ENCODE measurements at regions not wholly inside any gene's neighbourhood (a gene's known extent, or its start where the extent isn't known, plus 50 kb on each side); places are given as distances from the start of the nearest gene placed in this dataset.
"Not testable (repeated sequence)": the region's sequence is repeated elsewhere in the genome, so short reads cannot be mapped to it uniquely, and the experiment has no call there.

DNA sequence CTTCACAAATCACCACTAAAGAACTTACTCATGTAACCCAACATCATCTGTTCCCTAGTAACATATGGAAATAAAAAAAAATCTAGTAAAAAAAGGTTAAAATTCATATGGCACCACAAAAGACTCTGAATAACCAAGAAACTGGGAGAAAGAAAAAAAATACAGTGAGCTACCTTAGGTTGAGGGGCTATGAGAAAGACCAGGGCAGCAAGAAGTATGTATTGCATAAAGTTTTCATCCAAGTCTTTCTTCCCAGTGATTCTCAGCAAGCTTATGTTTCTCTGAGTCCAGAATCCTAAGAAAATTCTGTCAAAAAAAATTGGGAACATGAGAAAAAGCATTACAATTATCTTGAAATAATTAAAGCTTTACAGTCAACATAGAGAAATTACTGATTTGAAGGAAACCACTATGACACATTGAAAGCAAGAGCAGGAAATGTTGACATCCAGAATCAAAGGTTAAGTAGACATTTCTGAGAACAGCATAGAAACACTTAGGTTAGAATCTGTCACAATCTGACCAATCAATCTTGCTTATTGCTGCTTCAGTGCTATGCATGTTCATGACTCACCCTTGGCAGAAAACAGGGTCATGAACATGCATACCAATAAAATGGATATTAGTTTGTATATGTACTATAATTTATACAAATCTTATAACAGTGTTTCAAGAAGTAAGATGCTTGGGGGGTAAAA, 494.0 kb upstream of the POT1 start:
- DNase-seq = no peak
- H3K36me3 ChIP-seq = no peaks in the 10 kb centered on the region
- no peaks in the 10 kb centered on the region for H3K4me1 ChIP-seq
- no peaks in the 10 kb centered on the region for H3K9me3 ChIP-seq
- no peaks in the 10 kb centered on the region for H3K27me3 ChIP-seq
- H3K4me3 ChIP-seq = no peak overlapping the region
- TF ChIP-seq, protein P1, sequence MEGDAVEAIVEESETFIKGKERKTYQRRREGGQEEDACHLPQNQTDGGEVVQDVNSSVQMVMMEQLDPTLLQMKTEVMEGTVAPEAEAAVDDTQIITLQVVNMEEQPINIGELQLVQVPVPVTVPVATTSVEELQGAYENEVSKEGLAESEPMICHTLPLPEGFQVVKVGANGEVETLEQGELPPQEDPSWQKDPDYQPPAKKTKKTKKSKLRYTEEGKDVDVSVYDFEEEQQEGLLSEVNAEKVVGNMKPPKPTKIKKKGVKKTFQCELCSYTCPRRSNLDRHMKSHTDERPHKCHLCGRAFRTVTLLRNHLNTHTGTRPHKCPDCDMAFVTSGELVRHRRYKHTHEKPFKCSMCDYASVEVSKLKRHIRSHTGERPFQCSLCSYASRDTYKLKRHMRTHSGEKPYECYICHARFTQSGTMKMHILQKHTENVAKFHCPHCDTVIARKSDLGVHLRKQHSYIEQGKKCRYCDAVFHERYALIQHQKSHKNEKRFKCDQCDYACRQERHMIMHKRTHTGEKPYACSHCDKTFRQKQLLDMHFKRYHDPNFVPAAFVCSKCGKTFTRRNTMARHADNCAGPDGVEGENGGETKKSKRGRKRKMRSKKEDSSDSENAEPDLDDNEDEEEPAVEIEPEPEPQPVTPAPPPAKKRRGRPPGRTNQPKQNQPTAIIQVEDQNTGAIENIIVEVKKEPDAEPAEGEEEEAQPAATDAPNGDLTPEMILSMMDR (IDR thresholded peaks at IDR 0.05) = no peak
- intact Hi-C loops (cut with DNase I; ENCODE audit: low total_unique reads) = no loop called here
- H3K27ac ChIP-seq = no peak overlapping the region

DNA sequence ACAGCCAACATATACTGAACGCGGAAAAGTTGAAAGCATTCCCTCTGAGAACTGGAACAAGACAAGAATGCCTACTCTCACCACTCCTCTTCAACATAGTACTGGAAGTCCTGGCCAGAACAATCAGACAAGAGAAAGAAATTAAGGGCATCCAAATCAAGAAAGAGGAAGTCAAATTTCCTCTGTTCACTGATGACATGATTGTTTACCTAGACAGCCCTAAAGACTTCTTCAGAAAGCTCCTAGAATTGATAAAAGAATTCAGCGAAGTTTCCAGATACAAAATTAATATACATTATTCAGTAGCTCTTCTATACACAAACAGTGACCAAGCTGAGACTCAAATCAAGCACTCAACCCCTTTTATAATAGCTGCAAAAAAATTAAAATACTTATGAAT, 491.8 kb upstream of the POT1 start:
- H3K36me3 ChIP-seq; H3K4me3 ChIP-seq; DNase-seq; H3K4me1 ChIP-seq; H3K9me3 ChIP-seq; H3K27ac ChIP-seq; H3K27me3 ChIP-seq; intact Hi-C loops (cut with DNase I; ENCODE audit: low total_unique reads): not testable (repeated sequence)

DNA sequence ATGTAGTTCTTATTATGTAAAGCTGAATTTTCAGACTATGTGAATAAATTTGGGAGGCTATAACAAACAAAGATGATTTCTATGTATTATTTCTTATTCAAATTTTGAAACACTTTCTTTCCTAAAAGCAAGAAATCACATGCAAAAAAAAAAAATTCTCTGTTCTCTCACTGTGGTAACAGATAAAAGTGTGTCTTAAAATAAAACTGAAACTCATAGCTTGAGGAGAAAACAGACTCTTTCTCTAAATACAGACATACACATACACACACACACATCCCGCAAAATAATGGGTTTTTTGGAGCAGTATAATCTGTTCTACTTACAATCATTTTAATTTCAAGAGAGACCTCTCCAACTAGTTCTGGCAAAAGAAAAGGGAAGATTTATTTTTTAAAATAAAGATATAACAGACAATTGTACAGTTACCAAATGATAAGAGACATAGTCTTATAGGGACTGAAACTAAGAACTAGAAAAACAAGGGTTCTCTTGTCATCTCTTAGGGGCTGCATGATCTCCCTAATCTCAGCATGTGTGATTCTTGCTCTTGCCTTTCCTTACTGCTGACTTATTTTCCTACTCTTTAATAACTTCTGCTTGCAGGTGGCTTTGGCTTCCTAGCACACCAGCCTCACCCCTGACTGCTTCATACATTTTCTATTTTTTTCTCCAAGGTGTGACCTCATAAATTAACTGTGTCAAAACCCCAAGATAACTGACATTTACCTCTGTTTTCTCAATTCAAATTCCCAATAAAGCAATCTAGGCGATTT, 483.5 kb upstream of the POT1 start:
- H3K4me1 ChIP-seq = no peaks in the 10 kb centered on the region
- intact Hi-C loops (cut with DNase I; ENCODE audit: low total_unique reads) = no loop called here
- H3K9me3 ChIP-seq = no peaks in the 10 kb centered on the region
- no peak overlapping the region for H3K27ac ChIP-seq
- DNase-seq = no peak
- H3K27me3 ChIP-seq = no peaks in the 10 kb centered on the region
- TF ChIP-seq, protein P1 (IDR thresholded peaks at IDR 0.05) = no peak
- no peak overlapping the region for H3K4me3 ChIP-seq
- no peaks in the 10 kb centered on the region for H3K36me3 ChIP-seq

DNA sequence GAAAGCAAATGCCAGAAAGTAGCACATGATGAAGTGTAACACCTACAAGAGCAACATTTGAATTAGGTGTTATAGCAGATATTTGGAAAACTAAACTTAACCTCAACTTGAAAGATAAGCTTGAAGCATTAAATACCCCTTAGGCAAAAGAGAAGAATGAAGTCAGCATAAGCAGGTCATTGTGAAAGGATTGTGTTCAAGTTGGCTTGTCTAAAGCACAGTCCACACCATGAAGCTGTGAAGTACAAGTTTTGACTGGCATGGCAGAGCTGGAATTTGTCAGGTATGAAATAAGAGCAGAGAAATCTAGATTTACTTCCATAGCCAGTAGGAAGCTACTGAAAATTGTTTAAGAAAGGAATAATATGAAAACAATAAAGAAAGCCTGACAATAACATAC, 480.3 kb upstream of the POT1 start:
- intact Hi-C loops (cut with DNase I; ENCODE audit: low total_unique reads) = no loop called here

DNA sequence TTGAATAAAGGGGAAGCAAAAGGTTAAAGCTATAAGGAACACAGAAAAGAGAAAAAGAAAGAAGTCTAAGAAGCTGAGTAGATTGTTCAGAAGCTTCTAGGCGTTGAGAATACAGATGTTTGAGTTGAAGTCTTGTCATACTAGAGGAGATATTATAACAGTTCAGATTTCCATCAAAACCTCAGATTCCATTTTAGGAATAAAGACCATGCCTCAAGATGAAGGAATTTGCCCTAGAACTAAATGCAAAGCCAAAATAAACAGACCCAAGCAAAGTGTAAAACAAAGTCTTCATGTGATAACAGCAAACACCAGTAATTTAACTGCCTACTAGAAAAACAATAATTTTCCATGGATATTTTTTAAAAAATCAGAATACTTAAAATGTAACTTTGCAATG, 476.5 kb upstream of the POT1 start:
- DNase-seq = no peak
- Histone ChIP-seq H3K4me3 (no peak overlapping the region), H3K27ac (no peak overlapping the region), H3K9me3 (no peaks in the 10 kb centered on the region), H3K4me1 (no peaks in the 10 kb centered on the region), H3K36me3 (no peaks in the 10 kb centered on the region), H3K27me3 (no peaks in the 10 kb centered on the region)
- intact Hi-C loops (cut with DNase I; ENCODE audit: low total_unique reads) = no loop called here
- TF ChIP-seq, protein P1 (IDR thresholded peaks at IDR 0.05) = no peak

More for the DNA sequence above, 480.3 kb upstream of the POT1 start:
- no peak overlapping the region for H3K4me3 ChIP-seq
- H3K27ac ChIP-seq = no peak overlapping the region
- TF ChIP-seq, protein P1 (IDR thresholded peaks at IDR 0.05) = no peak
- no peaks in the 10 kb centered on the region for H3K9me3 ChIP-seq
- no peaks in the 10 kb centered on the region for H3K4me1 ChIP-seq
- DNase-seq = no peak
- H3K27me3 ChIP-seq = no peaks in the 10 kb centered on the region
- no peaks in the 10 kb centered on the region for H3K36me3 ChIP-seq

DNA sequence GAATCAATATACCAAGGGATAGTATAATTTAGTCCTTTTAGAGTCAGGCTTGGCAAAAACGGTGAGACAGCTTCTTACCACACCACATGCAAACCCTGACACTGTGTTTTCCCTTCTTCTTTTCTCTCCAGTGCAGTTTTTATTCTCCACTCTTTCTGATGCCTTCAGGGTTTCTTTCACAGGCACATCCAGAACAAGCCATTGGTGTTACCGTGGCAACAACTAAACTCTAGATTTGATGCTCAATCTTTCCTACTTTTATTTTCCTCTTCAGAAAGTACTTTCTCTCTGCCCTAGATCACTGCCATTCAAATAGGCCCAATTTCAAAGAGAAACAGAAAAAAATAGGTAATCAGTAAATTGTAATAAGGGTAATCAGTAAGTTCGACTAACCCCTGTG, 469.8 kb upstream of the POT1 start:
- no peak overlapping the region for H3K4me3 ChIP-seq
- H3K9me3 ChIP-seq = no peaks in the 10 kb centered on the region
- no peak overlapping the region for H3K27ac ChIP-seq
- intact Hi-C loops (cut with DNase I; ENCODE audit: low total_unique reads) = no loop called here
- DNase-seq = no peak
- TF ChIP-seq, protein P1 (IDR thresholded peaks at IDR 0.05) = no peak
- H3K36me3 ChIP-seq = no peaks in the 10 kb centered on the region
- no peaks in the 10 kb centered on the region for H3K4me1 ChIP-seq
- no peaks in the 10 kb centered on the region for H3K27me3 ChIP-seq
